Body of pancreas (tissue), 4 donors: ENCODE measurements at regions not wholly inside any gene's neighbourhood (a gene's known extent, or its start where the extent isn't known, plus 50 kb on each side); places are given as distances from the start of the nearest gene placed in this dataset.

Experiments
- POLR2A ChIP-seq, 3 donors: fragments of 450-650 bp; IDR thresholded peaks; one replicate each; pipeline ENCODE4 v1.6.1; 2016; ENCODE audit warnings: antibody characterized with exemption in 3 of 3, mild to moderate bottlenecking in 2 of 3
- TF ChIP-seq, protein P1 (sequence below), 7 experiments: fragments of 450-650 bp in 4 of 7; fragments of 200-600 bp in 3 of 7; sonication (generic) in 3 of 7; IDR thresholded peaks; one replicate each; pipeline ENCODE4 v1.5.1; 2016 to 2019; ENCODE audit warnings: antibody characterized with exemption in 7 of 7

DNA sequence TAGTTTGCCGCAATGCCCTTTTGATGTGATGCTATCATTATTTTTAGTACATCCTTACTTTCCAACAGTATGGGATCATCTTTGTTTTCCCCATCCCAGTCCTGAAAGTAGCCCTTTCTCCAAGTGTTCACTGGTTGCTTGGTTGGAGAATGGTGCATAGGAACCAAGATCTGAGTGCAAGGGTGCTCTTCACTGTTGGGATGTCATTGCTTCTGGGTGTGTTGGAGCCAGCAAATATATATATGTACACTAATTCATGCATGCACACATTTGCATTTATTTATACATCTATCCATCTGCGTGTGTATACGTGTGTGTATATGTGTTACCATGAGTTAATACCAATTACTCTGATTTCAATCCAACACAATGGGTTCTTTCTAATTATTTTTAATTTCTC is 64.1 kb upstream of the RFLNA start:
- TF ChIP-seq, protein P1, sequence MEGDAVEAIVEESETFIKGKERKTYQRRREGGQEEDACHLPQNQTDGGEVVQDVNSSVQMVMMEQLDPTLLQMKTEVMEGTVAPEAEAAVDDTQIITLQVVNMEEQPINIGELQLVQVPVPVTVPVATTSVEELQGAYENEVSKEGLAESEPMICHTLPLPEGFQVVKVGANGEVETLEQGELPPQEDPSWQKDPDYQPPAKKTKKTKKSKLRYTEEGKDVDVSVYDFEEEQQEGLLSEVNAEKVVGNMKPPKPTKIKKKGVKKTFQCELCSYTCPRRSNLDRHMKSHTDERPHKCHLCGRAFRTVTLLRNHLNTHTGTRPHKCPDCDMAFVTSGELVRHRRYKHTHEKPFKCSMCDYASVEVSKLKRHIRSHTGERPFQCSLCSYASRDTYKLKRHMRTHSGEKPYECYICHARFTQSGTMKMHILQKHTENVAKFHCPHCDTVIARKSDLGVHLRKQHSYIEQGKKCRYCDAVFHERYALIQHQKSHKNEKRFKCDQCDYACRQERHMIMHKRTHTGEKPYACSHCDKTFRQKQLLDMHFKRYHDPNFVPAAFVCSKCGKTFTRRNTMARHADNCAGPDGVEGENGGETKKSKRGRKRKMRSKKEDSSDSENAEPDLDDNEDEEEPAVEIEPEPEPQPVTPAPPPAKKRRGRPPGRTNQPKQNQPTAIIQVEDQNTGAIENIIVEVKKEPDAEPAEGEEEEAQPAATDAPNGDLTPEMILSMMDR (IDR thresholded peaks at IDR 0.05) = no peak
- no peak for TF ChIP-seq POLR2A (IDR thresholded peaks at IDR 0.05)
